ENCODE measurements at regions not wholly inside any gene's neighbourhood (a gene's known extent, or its start where the extent isn't known, plus 50 kb on each side); places are given as distances from the start of the nearest gene placed in this dataset.
A peak's percentile ranks its signal among the peaks of the same experiment; 100 is the strongest.
"Not testable (repeated sequence)": the region's sequence is repeated elsewhere in the genome, so short reads cannot be mapped to it uniquely, and the experiment has no call there.

GRCh38 chr10:18868919-18869318, 179.7 kb upstream of the MALRD1 start:
- no peak for DNase-seq (ENCODE audit: low spot score)

- no peak for DNase-seq (ENCODE audit: low spot score)
These were observed 173.1 kb upstream of the MALRD1 start for GRCh38 chr10:18875477-18875876.

- DNase-seq (ENCODE audit: low spot score) = no peak
These were observed 169.3 kb upstream of the MALRD1 start for GRCh38 chr10:18879284-18879683.

GRCh38 chr10:18880530-18880929, 168.1 kb upstream of the MALRD1 start:
- DNase-seq (ENCODE audit: low spot score) = peak; percentile 9

GRCh38 chr10:18886102-18886501, 162.5 kb upstream of the MALRD1 start:
- no peak for DNase-seq (ENCODE audit: low spot score)

GRCh38 chr10:18906636-18907035, 142.0 kb upstream of the MALRD1 start:
- no peak for DNase-seq (ENCODE audit: low spot score)

GRCh38 chr10:18917431-18917830, 131.2 kb upstream of the MALRD1 start:
- DNase-seq (ENCODE audit: low spot score) = not testable (repeated sequence)

- DNase-seq (ENCODE audit: low spot score) = no peak
These were observed 130.1 kb upstream of the MALRD1 start for GRCh38 chr10:18918532-18918931.

- no peak for DNase-seq (ENCODE audit: low spot score)
These were observed 99.2 kb upstream of the MALRD1 start for GRCh38 chr10:18949391-18949790.

- DNase-seq (ENCODE audit: low spot score) = not testable (repeated sequence)
These were observed 97.4 kb upstream of the MALRD1 start for GRCh38 chr10:18951072-18951823.

- DNase-seq (ENCODE audit: low spot score) = no peak
These were observed 93.5 kb upstream of the MALRD1 start for GRCh38 chr10:18955061-18955460.

GRCh38 chr10:18959369-18959768, 89.2 kb upstream of the MALRD1 start:
- DNase-seq (ENCODE audit: low spot score) = no peak

GRCh38 chr10:18960466-18961079, 88.0 kb upstream of the MALRD1 start:
- DNase-seq (ENCODE audit: low spot score) = no peak

- no peak for DNase-seq (ENCODE audit: low spot score)
These were observed 80.4 kb upstream of the MALRD1 start for GRCh38 chr10:18968159-18968558.

- no peak for DNase-seq (ENCODE audit: low spot score)
These were observed 71.8 kb upstream of the MALRD1 start for GRCh38 chr10:18976696-18977251.

GRCh38 chr10:18980089-18980629, 68.4 kb upstream of the MALRD1 start:
- DNase-seq (ENCODE audit: low spot score) = no peak

GRCh38 chr10:18984531-18984930, 64.1 kb upstream of the MALRD1 start:
- DNase-seq (ENCODE audit: low spot score) = no peak

- no peak for DNase-seq (ENCODE audit: low spot score)
These were observed 60.3 kb upstream of the MALRD1 start for GRCh38 chr10:18988338-18988737.

All from iPS-NIHi11 (cell line).